Calu3 (cell line): ENCODE measurements at regions not wholly inside any gene's neighbourhood (a gene's known extent, or its start where the extent isn't known, plus 50 kb on each side); places are given as distances from the start of the nearest gene placed in this dataset.

Experiments used
- BruUV-seq: library from RNA; stranded (reverse); fragments of 400-500 nt; replicated peaks from 2 replicates; lab custom pipeline; 2021; lab: Mats Ljungman, UMichigan
- CTCF ChIA-PET: fragments of 300-600 bp; sonication (Branson Sonifier 250); formaldehyde crosslinking; loops from one replicate; lab custom pipeline; 2022; ENCODE audit warnings: antibody characterized with exemption; lab: Charles Lee
- DNase-seq: peaks from one replicate; pipeline ENCODE4 v3.0.0; 2022
- H3K27ac Mint-ChIP-seq: one replicate; pipeline ENCODE4 v1.8.0; 2022; ENCODE audit warnings: mixed read lengths; ENCODE audit not compliant: unreplicated experiment
- H3K27me3 Mint-ChIP-seq: one replicate; pipeline ENCODE4 v1.8.0; 2022; ENCODE audit warnings: mixed read lengths; ENCODE audit not compliant: unreplicated experiment
- H3K36me3 Mint-ChIP-seq: one replicate; pipeline ENCODE4 v1.8.0; 2022; ENCODE audit warnings: mild to moderate bottlenecking, moderate library complexity, mixed read lengths; ENCODE audit not compliant: insufficient read depth, unreplicated experiment
- H3K4me1 Mint-ChIP-seq: one replicate; pipeline ENCODE4 v1.8.0; 2022; ENCODE audit warnings: mild to moderate bottlenecking, low read depth, mixed read lengths; ENCODE audit not compliant: unreplicated experiment
- H3K4me3 Mint-ChIP-seq: one replicate; pipeline ENCODE4 v1.8.0; 2022; ENCODE audit warnings: mild to moderate bottlenecking, low read depth, moderate library complexity, mixed read lengths; ENCODE audit not compliant: unreplicated experiment
- H3K9me3 Mint-ChIP-seq: one replicate; pipeline ENCODE4 v1.8.0; 2022; ENCODE audit warnings: low read depth, mixed read lengths; ENCODE audit not compliant: unreplicated experiment
- intact Hi-C: fragments of 100-400 bp; cut with micrococcal nuclease; formaldehyde crosslinking; loops from one replicate; pipeline ENCODE4 v1.10.0; 2022; ENCODE audit not compliant: unreplicated experiment
- TF ChIP-seq, protein P1 (sequence below): fragments of 200-600 bp; IDR thresholded peaks from one replicate; pipeline ENCODE4 v1.8.0; 2022; ENCODE audit warnings: antibody characterized with exemption; ENCODE audit not compliant: unreplicated experiment

DNA sequence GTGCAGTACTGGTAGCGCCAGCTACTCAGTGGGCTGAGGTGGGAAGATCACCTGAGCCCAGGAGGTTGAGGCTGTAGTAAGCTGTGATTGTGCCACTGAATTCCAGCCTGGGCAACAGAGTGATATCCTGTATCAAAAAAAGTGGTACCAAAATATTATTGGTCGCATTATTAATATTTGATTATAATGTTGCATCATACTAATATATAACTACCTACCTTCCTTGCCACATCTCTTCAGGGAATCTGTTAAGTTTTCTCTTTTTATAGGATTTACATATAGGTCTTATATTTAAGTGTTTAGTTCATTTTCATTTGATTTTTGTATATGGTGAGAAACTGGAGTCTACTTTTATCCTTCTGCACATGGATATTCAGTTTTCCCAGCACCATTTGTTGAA is 66.3 kb upstream of the PHACTR3 start:
- Mint-ChIP-seq H3K9me3 (peaks cover 8% of the 10 kb centered on the region), H3K4me3 (no peak overlapping the region), H3K27ac (no peak overlapping the region), H3K27me3 (peaks cover 56% of the 10 kb centered on the region), H3K4me1 (no peaks in the 10 kb centered on the region), H3K36me3 (no peaks in the 10 kb centered on the region)
- TF ChIP-seq, protein P1, sequence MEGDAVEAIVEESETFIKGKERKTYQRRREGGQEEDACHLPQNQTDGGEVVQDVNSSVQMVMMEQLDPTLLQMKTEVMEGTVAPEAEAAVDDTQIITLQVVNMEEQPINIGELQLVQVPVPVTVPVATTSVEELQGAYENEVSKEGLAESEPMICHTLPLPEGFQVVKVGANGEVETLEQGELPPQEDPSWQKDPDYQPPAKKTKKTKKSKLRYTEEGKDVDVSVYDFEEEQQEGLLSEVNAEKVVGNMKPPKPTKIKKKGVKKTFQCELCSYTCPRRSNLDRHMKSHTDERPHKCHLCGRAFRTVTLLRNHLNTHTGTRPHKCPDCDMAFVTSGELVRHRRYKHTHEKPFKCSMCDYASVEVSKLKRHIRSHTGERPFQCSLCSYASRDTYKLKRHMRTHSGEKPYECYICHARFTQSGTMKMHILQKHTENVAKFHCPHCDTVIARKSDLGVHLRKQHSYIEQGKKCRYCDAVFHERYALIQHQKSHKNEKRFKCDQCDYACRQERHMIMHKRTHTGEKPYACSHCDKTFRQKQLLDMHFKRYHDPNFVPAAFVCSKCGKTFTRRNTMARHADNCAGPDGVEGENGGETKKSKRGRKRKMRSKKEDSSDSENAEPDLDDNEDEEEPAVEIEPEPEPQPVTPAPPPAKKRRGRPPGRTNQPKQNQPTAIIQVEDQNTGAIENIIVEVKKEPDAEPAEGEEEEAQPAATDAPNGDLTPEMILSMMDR = no peak
- no TSS peak for BruUV-seq
- intact Hi-C loops = no loop called here
- CTCF ChIA-PET = no interaction called here
- no peak for DNase-seq

DNA sequence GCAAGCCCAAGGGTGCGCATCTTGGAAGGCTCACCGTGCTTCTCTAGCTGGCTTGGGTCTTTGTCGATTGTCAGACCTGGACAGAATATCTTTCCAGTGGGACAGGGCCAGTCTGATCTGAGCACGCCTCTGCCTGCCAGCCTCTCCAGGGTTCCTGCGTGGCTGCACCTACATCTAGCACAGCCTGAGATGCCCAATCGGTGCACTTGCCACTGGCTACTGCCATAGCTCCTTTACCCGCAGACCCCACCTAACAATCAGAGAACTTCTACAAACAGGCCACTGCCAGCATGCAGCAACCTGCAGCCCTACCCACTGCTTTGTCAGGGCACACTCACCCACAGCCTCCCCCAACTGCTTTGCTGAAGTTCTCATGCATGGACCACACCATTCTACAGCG is 56.7 kb upstream of the PHACTR3 start:
- CTCF ChIA-PET = no interaction called here
- no peak overlapping the region for H3K4me3 Mint-ChIP-seq
- intact Hi-C loops = no loop called here
- no peak for DNase-seq
- H3K27ac Mint-ChIP-seq = no peak overlapping the region
- BruUV-seq = no TSS peak
- no peaks in the 10 kb centered on the region for H3K36me3 Mint-ChIP-seq
- H3K27me3 Mint-ChIP-seq = peaks cover 86% of the 10 kb centered on the region
- no peaks in the 10 kb centered on the region for H3K4me1 Mint-ChIP-seq
- H3K9me3 Mint-ChIP-seq = no peaks in the 10 kb centered on the region
- TF ChIP-seq, protein P1 = no peak
